H9 (cell line): ENCODE measurements at regions not wholly inside any gene's neighbourhood (a gene's known extent, or its start where the extent isn't known, plus 50 kb on each side); places are given as distances from the start of the nearest gene placed in this dataset.

ENCODE experiments used
- DNase-seq: peaks from one replicate; pipeline ENCODE4 v3.0.0-alpha.2; 2017
- H2AFZ ChIP-seq: one replicate; pipeline ENCODE4 v1.6.1; 2013; ENCODE audit warnings: mild to moderate bottlenecking, low read length, control low read depth, moderate library complexity
- H2AK5ac ChIP-seq: 2 replicates; pipeline ENCODE4 v1.6.1; 2013; ENCODE audit warnings: low read length, control low read depth, mixed read lengths; ENCODE audit not compliant: insufficient read length
- H2BK120ac ChIP-seq: one replicate; pipeline ENCODE4 v1.6.1; 2013; ENCODE audit warnings: low read depth, mild to moderate bottlenecking, low read length, control low read depth, inconsistent platforms; ENCODE audit not compliant: poor library complexity, severe bottlenecking
- H2BK12ac ChIP-seq: 2 replicates; pipeline ENCODE4 v1.6.1; 2013; ENCODE audit warnings: low read length, control low read depth, mixed read lengths, low read depth; ENCODE audit not compliant: insufficient read length
- H2BK15ac ChIP-seq: 2 replicates; pipeline ENCODE4 v1.6.1; 2013; ENCODE audit warnings: low read depth, low read length, control low read depth
- H2BK20ac ChIP-seq: one replicate; pipeline ENCODE4 v1.6.1; 2013; ENCODE audit warnings: low read depth, mild to moderate bottlenecking, low read length, control low read depth, inconsistent platforms; ENCODE audit not compliant: poor library complexity, severe bottlenecking
- H2BK5ac ChIP-seq: 2 replicates; pipeline ENCODE4 v1.6.1; 2013; ENCODE audit warnings: low read length, control low read depth, mixed read lengths; ENCODE audit not compliant: insufficient read length
- H3K14ac ChIP-seq: 2 replicates; pipeline ENCODE4 v1.6.1; 2013; ENCODE audit warnings: low read length, control low read depth; ENCODE audit not compliant: insufficient read depth
- H3K18ac ChIP-seq: 2 replicates; pipeline ENCODE4 v1.6.1; 2013; ENCODE audit warnings: low read depth, mild to moderate bottlenecking, mixed read lengths, low read length, control low read depth; ENCODE audit not compliant: insufficient read length
- H3K23ac ChIP-seq: 2 replicates; pipeline ENCODE4 v1.6.1; 2013; ENCODE audit warnings: low read length, control low read depth, mixed read lengths, low read depth; ENCODE audit not compliant: insufficient read length
- H3K23me2 ChIP-seq: 2 replicates; pipeline ENCODE4 v1.6.1; 2013; ENCODE audit warnings: low read depth, mild to moderate bottlenecking, mixed read lengths, low read length, control low read depth; ENCODE audit not compliant: insufficient read length, poor library complexity, severe bottlenecking
- H3K27ac ChIP-seq: 2 replicates; pipeline ENCODE4 v1.5.1; 2013; ENCODE audit warnings: low read length, control low read depth, mixed read lengths, low read depth; ENCODE audit not compliant: insufficient read length
- H3K27me3 ChIP-seq: 2 replicates; pipeline ENCODE4 v1.6.1; 2013; ENCODE audit warnings: low read length, control low read depth, inconsistent platforms; ENCODE audit not compliant: insufficient read depth
- H3K4ac ChIP-seq: 2 replicates; pipeline ENCODE4 v1.6.1; 2013; ENCODE audit warnings: low read depth, mild to moderate bottlenecking, control low read depth, inconsistent platforms, low read length, moderate library complexity
- H3K4me1 ChIP-seq: 2 replicates; pipeline ENCODE4 v1.6.1; 2013; ENCODE audit warnings: low read length, control low read depth, inconsistent platforms; ENCODE audit not compliant: insufficient read depth
- H3K4me2 ChIP-seq: 2 replicates; pipeline ENCODE4 v1.6.1; 2013; ENCODE audit warnings: low read length, control low read depth, mixed read lengths; ENCODE audit not compliant: insufficient read length, insufficient read depth
- H3K56ac ChIP-seq: 2 replicates; pipeline ENCODE4 v1.6.1; 2013; ENCODE audit warnings: low read depth, mild to moderate bottlenecking, mixed read lengths, low read length, control low read depth; ENCODE audit not compliant: insufficient read length
- H3K79me1 ChIP-seq: 2 replicates; pipeline ENCODE4 v1.6.1; 2013; ENCODE audit warnings: low read depth, mild to moderate bottlenecking, moderate library complexity, low read length, control low read depth, inconsistent platforms; ENCODE audit not compliant: insufficient read depth, poor library complexity, severe bottlenecking
- H3K79me2 ChIP-seq: 2 replicates; pipeline ENCODE4 v1.6.1; 2013; ENCODE audit warnings: low read length, control low read depth, inconsistent platforms; ENCODE audit not compliant: insufficient read depth
- H3K9ac ChIP-seq: 2 replicates; pipeline ENCODE4 v1.6.1; 2013; ENCODE audit warnings: low read length, control low read depth, mixed read lengths; ENCODE audit not compliant: insufficient read length; ENCODE audit errors: extremely low read depth
- H3K9me3 ChIP-seq: one replicate; pipeline ENCODE4 v1.6.1; 2013; ENCODE audit warnings: low read depth, low read length, inconsistent platforms; ENCODE audit not compliant: control insufficient read depth
- H3T11ph ChIP-seq: one replicate; pipeline ENCODE4 v1.6.1; 2013; ENCODE audit warnings: mild to moderate bottlenecking, low read length, control low read depth, inconsistent platforms
- H4K20me1 ChIP-seq: one replicate; pipeline ENCODE4 v1.6.1; 2013; ENCODE audit not compliant: control insufficient read depth, insufficient read length, insufficient read depth
- H4K5ac ChIP-seq: 2 replicates; pipeline ENCODE4 v1.6.1; 2013; ENCODE audit warnings: low read depth, mild to moderate bottlenecking, mixed read lengths, low read length, control low read depth; ENCODE audit not compliant: insufficient read length
- H4K8ac ChIP-seq: replicated peaks from 2 replicates; pipeline ENCODE4 v1.6.1; 2013; ENCODE audit warnings: low read length, control low read depth, mixed read lengths, low read depth; ENCODE audit not compliant: insufficient read length
- H4K91ac ChIP-seq: 2 replicates; pipeline ENCODE4 v1.6.1; 2013; ENCODE audit warnings: low read depth, mild to moderate bottlenecking, moderate library complexity, mixed read lengths, low read length, control low read depth; ENCODE audit not compliant: insufficient read length
- H3K27ac Mint-ChIP-seq, 3 experiments: 2 replicates in 2 of 3; 3 replicates in 1 of 3; pipeline ENCODE4 v1.8.0; 2020 to 2021; ENCODE audit warnings: mixed read lengths in 3 of 3, mild to moderate bottlenecking in 1 of 3, moderate library complexity in 1 of 3
- H3K27me3 Mint-ChIP-seq: 2 replicates; pipeline ENCODE4 v1.8.0; 2021; ENCODE audit warnings: low read depth, mild to moderate bottlenecking, moderate library complexity, mixed read lengths
- H3K36me3 Mint-ChIP-seq, 3 experiments: 2 replicates in 2 of 3; 3 replicates in 1 of 3; pipeline ENCODE4 v1.8.0; 2020 to 2021; ENCODE audit warnings: low read depth in 3 of 3, mixed read lengths in 3 of 3; ENCODE audit not compliant: insufficient read depth in 1 of 3
- H3K4me1 Mint-ChIP-seq, 2 experiments: 2 replicates each; pipeline ENCODE4 v1.8.0; 2020; ENCODE audit warnings: mixed read lengths in 2 of 2
- H3K4me3 Mint-ChIP-seq, 2 experiments: 2 replicates in 1 of 2; 3 replicates in 1 of 2; pipeline ENCODE4 v1.8.0; 2020 to 2021; ENCODE audit warnings: mild to moderate bottlenecking in 2 of 2, mixed read lengths in 2 of 2, moderate library complexity in 1 of 2
- H3K9me3 Mint-ChIP-seq, 2 experiments: 2 replicates in 1 of 2; 3 replicates in 1 of 2; pipeline ENCODE4 v1.8.0; 2020; ENCODE audit warnings: mild to moderate bottlenecking in 2 of 2, mixed read lengths in 2 of 2, moderate library complexity in 1 of 2
- CTCF ChIP-seq: fragments of 200-600 bp; sonication (generic); conservative IDR thresholded peaks from 3 replicates; pipeline ENCODE4 v1.8.0; 2021; ENCODE audit warnings: antibody characterized with exemption, mild to moderate bottlenecking
- WGBS: extraction: QIAGEN DNeasy Blood & Tissue Kit; methylation state at CpG from one replicate; pipeline ENCODE4 v1.1.7; 2013; ENCODE audit warnings: missing lambda C conversion rate, low lambda C conversion rate, mixed read lengths; ENCODE audit not compliant: insufficient read length; ENCODE audit errors: extremely low coverage; 5-methylcytosine and 5-hydroxymethylcytosine counted together

GRCh38 chr5:144896473-144896872, 725.8 kb downstream of the KCTD16 start:
- H3K23me2 ChIP-seq: no peaks in the 10 kb centered on the region
- no peak overlapping the region for H3K4ac ChIP-seq
- no peaks in the 10 kb centered on the region for H3K27me3 ChIP-seq
- no peaks in the 10 kb centered on the region for H3K9me3 Mint-ChIP-seq
- no peak overlapping the region for H2BK120ac ChIP-seq
- no peak overlapping the region for H2BK20ac ChIP-seq
- H2AFZ ChIP-seq: no peak overlapping the region
- H3K23ac ChIP-seq: no peak overlapping the region
- H3K4me1 ChIP-seq: no peaks in the 10 kb centered on the region
- H3T11ph ChIP-seq: no peak overlapping the region
- no peaks in the 10 kb centered on the region for H3K4me1 Mint-ChIP-seq
- H4K20me1 ChIP-seq: no peaks in the 10 kb centered on the region
- H3K9me3 ChIP-seq: no peaks in the 10 kb centered on the region
- H2BK12ac ChIP-seq: no peak overlapping the region
- H3K9ac ChIP-seq: no peak overlapping the region
- DNase-seq: no peak
- H3K27ac Mint-ChIP-seq: no peak overlapping the region
- H4K8ac ChIP-seq: no peak overlapping the region
- H3K18ac ChIP-seq: no peak overlapping the region
- H3K27me3 Mint-ChIP-seq: no peaks in the 10 kb centered on the region; the same call in 1 of the 2 replicates
- H3K36me3 Mint-ChIP-seq: no peaks in the 10 kb centered on the region
- H3K79me1 ChIP-seq: no peaks in the 10 kb centered on the region
- no peaks in the 10 kb centered on the region for H3K79me2 ChIP-seq
- no peak for TF ChIP-seq CTCF
- H2BK5ac ChIP-seq: no peak overlapping the region
- WGBS: no CpG with 5 or more reads among the region's 2 CpGs
- H3K4me3 Mint-ChIP-seq: no peak overlapping the region
- no peak overlapping the region for H3K4me2 ChIP-seq
- H3K27ac ChIP-seq: no peak overlapping the region
- no peak overlapping the region for H3K14ac ChIP-seq
- no peak overlapping the region for H2AK5ac ChIP-seq
- no peak overlapping the region for H4K5ac ChIP-seq
- H2BK15ac ChIP-seq: no peak overlapping the region
- H4K91ac ChIP-seq: no peak overlapping the region
- no peak overlapping the region for H3K56ac ChIP-seq
